ENCODE measurements at regions not wholly inside any gene's neighbourhood (a gene's known extent, or its start where the extent isn't known, plus 50 kb on each side); places are given as distances from the start of the nearest gene placed in this dataset.
"Not testable (repeated sequence)": the region's sequence is repeated elsewhere in the genome, so short reads cannot be mapped to it uniquely, and the experiment has no call there.

DNA sequence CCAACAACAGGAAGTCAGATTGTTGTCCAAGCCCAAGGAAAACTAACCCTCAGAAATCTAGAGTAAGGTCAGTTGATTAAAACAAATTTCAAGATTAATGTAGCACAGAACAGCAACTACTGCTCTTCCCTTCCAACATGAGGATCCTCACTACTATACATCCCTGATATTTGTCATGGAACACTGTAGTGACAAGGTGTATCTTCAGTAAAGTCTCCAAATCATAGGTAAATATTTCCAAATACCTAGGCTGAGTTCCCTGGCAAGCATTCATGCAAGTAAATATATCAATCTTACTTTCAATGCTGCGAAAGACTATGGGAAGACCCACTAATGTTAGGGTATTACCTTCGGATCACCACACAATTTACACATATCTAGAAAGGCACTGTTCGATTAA is 986.9 kb upstream of the ARRDC3 start:
- no peak for DNase-seq

DNA sequence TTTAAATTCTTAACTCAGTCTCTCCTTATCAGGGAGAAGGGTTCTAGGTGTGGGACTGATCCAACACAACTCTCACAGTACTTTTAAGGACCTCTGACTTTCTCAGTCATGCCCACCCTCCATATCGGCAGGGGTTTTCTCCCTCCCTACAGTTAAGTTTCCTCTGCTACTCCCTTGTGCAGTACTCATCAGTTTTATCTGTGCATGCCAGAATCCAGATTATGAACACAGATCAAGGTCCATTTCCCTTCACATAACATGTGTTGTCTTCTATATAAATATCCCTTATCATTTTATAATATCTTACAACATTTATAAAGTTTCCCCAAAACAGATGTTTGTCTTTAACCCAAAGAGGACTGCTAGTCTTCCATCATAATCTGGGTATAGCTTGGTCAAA is 986.5 kb upstream of the ARRDC3 start:
- no peak for DNase-seq

DNA sequence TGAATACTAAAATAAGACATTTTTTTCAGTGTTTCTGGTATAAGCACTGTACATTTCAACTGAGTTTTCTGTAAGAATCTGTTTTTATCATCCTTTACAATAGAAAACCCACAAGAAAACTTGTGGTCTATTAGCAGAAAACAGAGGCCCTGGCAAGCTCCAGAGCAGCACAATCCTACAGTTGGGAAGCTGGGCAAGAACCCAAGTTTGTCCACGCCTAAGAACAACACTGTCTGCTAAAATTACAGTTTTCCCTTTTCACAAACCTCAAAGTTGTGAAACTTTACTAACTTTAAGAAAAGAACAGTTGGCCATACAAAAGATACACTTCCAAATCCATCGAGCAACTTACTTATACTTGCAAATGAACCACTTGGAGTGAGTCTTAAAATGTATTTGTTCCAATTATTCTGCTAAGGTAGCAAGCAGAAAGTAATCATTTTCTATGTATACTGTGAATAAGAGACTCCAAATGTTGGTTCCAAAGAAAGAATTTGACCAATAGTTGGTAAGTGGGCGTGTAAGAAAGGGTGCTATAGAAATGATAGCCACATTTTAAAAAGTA is 982.0 kb upstream of the ARRDC3 start:
- peak; percentile 0 for DNase-seq

DNA sequence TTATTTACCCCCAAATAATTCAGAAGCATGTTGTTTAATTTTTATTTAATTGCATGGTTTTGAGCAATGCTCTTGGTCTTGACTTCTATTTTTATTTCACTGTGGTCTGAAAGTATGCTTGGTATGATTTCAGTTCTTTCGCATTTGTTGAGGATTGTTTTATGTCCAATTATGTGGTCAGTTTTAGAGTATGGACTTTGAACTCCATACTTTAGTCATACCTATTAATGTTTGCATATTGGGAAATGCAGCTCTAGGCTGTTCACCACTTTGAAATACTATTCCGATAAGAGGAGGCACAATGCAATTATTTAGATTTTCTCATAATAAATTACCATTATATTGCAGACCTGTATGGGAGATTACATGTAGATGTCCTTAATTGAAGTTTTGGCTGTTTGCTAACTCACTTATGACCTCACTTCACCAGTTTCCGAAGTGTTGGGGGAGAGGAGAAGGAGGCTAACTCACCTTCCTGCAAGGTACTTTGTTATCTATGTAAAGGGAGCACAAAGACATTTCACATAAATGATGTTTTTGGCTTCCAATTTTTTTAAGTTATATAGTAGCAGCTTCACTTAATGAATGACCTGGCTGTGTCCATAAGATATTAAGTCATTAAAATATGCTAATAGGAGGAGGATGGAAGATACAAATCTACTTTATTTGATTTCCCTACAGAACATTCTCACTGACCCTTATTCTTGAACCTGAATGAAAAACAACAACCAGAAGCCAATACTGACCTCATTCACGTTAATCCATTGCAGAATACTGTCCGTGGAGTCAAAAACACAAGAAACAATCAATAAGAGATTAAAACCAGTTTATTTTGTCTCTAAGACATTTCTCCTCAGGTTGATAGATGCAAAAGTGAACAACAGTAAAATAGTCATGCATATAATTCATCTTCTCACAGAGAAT is 970.3 kb upstream of the ARRDC3 start:
- no peak for DNase-seq

DNA sequence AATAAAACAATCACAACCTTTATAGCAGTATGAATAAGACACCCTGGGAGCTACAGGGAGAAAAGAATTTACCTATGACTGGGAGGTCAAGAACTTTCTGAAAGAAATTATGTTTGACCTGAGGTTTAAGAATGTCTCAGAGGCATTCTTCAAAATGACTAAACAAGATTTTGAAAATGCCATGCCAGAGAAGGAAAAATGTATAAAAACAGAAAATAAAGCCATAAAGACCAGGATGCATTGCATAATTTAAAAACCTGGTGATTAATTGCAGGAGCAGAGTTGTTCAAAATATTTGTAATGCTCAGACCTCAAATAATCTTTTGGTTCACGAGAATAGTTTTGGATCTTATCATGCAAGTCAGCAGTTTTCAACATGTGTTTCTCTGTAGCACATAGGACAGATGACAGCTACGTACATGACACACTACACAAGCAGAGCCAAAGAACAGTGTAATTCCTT is 954.7 kb upstream of the ARRDC3 start:
- DNase-seq: no peak

DNA sequence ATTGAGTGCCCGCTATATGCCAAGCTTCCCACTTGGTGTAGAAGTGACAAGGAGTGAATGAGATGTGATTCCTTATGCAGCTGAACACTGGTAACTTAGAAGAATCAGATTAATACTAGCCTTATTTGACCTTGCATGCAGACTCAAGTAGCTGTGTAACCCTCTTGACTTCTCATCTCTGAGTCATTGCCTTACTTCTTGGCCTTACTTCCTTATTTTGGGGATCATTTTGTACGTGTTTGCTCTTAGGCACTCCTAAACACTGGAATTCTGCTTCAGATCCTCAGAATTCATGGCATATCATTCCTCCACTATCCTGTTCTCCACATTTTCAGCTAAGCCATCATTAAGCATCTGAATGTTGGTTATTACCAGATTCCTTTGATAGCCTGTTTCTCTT is 948.9 kb upstream of the ARRDC3 start:
- no peak for DNase-seq

DNA sequence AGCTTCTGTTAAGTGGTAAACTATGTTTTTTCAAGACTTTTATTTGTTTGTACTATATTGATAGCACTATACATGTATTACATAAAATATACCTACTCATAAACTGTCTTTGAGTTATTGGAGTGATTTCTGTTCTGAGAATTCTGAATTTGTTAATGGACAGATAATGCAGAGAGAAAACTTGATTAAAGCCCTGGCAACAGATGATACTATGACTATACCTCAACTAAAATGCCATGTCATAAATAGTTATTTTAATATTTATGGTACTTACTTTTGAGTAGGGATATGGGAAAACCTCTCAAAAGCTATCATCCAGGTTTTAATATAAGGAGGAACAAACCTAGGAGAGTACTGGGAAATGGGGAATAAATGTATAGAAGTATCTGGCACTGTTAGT is 947.2 kb upstream of the ARRDC3 start:
- no peak for DNase-seq

DNA sequence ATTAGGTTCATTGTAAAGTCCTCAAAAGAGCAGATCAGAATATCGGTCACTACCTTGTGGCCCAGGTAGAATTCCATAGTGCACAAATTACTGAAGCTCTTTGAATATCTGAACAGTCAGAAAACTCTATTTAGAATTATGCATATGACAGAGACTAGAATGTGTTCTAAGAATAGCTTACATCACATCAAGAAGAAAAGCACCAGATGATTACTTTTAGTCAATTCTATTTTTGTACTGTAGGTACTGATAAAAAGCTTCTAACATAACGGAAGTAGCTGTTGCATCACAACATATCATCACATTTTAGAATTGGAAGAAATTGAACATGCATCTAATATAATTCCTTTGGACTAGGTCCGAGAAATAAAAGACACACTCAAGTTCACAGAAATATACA is 946.6 kb upstream of the ARRDC3 start:
- DNase-seq: no peak

DNA sequence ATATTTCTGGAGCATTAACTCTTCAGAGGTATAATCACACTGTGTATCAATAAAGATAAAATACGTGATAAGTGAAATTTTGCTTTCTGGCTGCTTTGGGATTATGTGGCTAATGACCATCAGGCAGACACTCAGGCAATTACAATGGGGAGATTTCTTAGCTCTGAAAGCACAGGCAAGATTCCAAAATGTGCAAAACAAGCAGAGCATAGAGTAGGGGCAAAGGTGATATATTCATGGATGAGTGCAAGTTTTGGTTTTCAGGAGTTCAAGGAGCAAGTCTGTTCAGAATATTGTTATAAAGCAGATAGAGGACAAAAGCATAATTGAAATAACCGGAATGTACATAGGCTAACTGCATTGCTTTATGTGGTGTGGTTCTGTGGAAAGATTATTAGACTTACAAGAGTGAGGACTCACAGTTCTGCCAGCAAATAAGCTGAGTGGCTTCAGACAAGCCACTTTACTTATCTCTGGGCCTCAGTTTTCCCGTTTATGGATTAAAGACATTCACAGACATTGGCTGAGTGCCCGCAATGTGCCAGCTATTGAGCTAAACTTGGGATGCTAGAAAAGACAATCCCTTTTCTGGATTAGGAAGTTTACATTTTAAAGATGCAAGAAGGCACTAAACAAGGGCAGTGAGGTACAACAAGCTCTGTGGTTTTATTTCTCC is 945.6 kb upstream of the ARRDC3 start:
- DNase-seq: no peak

DNA sequence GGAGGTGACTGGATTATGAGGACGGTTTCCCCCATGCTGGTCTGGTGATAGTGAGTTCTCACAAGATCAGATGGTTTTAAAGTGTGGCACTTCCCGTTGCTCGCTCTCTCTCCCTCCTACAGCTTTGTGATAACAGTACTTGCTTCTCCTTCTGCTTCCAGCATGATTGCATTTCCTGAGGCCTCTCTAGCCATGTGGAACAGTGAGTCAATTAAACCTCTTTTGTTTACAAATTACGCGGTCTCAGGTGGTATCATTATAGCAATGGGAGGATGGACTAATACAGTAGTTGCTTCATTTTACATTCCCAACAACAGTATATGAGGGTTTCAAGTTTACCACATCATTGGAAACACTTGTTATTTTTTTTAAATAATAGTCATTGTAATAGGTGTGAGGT is 937.3 kb upstream of the ARRDC3 start:
- no peak for DNase-seq

DNA sequence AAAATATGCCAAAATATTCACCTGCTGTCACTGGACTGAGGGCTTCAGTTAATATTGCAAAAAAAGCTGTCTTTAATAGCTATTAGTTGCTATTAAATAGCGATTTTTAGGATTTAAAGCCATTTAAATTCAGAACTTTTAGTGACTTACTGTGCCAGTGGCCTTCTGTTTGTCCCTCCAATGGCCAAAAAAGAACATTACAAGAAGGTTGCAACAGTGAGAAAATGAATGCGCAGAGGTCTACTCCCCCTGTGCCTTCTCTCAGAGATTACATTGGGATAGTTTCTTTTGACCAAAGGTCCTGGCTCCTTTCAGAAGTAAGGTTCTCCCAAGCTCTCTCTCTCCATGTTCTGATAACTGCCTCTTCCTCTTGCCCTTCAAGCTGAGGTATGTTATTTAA is 930.3 kb upstream of the ARRDC3 start:
- DNase-seq: no peak

DNA sequence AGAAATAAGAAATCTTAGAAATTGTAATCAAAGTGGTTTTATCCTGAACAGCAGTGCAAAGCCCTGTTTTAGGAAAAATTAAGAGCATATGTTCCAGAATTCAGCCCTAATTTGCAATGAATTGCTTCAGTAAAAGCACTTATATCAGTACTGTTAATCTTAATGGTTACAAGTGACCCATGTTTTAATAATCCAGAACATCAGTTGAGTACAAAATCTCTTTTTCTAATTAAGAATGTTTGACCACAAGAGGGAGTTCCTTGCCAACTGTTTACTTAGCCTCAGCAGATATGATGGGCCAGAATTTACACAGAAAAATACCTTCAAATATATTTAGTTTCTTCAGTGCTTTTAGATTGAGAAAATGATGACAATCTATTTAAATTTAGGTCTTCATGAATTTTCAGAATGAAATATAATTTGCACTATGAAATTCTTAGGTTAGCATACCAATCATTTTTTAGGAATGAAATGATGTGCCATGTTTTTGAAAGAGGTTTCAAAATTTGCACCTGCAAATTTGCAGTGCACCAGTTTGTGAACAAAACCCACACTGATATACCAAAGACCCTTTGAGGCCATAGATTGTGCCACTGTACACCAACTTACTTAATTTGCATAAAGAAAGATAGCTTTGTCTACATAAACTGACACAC is 926.3 kb upstream of the ARRDC3 start:
- DNase-seq: peak; percentile 22

DNA sequence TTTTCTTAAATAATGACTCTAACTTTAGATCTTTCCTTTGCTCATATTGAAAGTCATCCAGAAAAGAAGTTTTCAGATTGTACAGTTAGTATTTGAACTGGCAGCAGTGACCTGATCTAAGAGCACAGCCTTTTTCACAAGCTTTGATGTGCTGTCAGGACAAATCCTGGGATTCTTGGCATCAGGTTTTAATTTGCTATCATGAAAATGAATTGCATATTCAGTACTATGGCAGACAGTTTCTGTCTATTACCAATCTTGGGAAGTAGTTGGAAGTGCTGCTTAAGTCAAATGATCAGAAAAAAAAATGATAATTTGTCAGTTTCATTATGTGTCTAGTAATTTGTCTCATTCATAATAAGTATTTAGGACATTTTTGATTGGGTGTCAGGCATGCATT is 925.6 kb upstream of the ARRDC3 start:
- no peak for DNase-seq

DNA sequence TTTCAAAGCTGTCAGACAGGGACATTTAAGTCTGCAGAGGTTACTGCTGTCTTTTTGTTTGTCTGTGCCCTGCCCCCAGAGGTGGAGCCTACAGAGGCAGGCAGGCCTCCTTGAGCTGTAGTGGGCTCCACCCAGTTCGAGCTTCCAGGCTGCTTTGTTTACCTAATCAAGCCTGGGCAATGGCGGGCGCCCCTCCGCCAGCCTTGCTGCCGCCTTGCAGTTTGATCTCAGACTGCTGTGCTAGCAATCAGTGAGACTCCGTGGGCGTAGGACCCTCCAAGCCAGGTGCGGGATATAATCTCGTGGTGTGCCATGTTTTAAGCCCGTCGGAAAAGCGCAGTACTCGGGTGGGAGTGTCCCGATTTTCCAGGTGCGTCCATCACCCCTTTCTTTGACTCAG is 919.2 kb upstream of the ARRDC3 start:
- not testable (repeated sequence) for DNase-seq

DNA sequence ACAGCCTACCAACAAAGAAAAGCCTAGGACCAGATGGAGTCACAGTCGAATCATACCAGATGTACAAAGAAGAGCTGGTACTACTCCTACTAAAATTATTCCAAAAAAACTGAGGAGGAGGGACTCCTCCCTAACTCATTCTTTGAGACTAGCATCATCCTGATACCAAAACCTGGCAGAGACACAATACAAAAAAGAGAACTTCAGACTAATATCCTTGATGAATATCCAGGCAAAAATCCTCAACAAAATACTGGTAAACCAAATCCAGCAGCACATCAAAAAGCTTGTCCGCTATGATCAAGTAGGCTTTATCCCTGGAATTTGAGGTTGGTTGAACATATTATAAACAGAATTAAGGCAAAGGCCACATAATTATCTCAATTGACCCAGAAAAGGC is 900.4 kb upstream of the ARRDC3 start:
- no peak for DNase-seq

DNA sequence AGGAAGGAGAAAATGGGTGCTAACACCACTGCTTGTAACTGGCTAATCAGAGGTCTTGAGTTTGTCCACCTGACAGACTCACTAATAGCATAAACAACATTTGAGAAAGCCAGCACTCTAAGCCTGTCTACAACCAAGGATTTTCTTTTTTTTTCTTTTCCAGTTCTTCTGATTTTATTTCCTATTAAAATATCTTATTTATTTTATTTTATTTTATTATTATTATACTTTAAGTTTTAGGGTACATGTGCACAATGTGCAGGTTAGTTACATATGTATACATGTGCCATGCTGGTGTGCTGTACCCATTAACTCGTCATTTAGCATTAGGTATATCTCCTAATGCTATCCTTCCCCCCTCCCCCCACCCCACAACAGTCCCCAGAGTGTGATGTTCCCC is 888.6 kb upstream of the ARRDC3 start:
- not testable (repeated sequence) for DNase-seq

DNA sequence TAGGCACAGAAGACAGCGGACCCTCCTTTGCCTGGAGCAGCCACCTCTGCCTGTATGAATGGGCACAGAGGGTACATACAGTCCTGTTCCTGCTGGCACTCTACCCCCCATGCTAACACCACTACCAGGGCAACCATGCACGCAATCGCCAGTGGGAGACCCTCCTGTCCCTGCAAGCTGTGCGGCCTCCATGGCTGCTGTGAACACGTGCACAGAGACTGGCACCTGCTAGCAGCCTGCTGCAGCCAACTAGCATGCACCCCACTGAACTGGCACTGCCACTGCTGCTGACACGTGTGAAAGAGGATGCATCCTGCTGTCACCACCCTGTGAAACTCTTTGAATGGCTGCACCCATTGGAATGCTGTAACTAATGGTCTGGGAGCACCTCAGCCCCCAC is 885.2 kb upstream of the ARRDC3 start:
- no peak for DNase-seq

DNA sequence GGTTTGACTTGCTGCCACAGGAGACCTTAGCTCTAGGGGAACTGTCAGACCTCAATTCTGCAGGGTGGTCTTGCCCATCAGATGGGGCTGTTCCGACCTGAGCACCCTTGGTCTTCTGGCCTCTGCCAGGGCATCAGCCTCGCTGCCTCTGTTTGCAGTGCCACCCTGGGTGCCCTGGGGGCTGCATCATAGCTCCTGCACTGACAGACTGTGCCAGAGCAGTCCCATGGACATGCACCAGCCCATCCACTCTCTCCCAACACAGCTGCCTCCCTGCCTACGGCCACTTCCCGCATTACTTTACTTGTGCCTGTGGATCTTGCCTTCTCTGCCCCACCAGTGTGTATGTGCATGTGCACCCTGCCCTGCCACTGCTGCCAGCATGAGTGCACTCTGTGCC is 884.7 kb upstream of the ARRDC3 start:
- no peak for DNase-seq

DNA sequence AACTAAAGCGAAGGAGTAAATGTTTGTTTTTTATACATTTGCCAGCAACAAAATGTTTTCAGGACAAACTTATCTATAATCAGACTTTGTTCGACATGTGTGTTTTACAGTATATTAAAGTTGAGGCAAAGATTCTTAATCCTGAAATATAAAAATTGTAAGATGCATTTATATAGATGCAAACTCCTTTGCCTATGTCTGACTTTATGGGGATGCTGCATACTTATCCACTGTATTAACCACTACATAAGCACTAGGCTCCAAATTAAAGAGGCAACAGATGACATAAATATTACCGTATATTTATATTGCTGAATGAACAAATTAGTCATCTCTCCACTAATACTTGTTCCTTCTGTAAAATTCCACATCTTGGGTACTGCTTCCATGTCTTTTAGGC is 882.7 kb upstream of the ARRDC3 start:
- no peak for DNase-seq

DNA sequence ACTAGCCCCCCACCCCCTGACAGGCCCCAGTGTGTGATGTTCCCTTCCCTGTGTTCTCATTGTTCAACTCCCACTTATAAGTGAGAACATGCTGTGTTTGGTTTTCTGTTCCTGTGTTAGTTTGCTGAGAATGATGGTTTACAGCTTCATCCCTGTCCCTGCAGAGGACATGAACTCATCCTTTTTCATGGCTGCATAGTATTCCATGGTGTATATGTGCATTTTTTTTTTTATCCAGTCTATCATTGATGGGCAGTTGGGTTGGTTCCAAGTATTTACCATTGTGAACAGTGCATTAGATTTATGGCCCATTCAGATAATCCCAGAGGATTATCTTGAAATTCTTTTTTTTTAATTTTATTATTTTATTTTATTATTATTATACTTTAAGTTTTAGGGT is 872.5 kb upstream of the ARRDC3 start:
- not testable (repeated sequence) for DNase-seq

DNA sequence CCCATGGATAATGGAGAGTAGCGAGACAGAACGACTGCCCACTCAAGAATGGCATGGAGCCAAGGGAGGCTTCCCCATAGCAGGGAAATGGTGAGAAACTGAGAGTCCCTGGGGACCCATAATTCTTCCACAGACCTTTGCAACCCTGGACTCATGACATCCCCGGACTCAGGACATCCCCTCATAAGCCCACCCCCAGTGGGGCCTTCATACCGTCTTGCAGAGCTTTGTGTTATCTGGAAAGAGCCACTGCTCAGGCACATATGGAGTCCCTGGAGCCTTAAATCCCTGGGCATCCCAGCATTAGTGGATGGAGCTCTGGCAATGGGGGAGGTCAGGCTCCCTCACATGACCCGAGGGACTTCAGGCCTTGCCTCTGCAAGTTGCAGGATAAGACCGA is 865.4 kb upstream of the ARRDC3 start:
- DNase-seq: no peak

DNA sequence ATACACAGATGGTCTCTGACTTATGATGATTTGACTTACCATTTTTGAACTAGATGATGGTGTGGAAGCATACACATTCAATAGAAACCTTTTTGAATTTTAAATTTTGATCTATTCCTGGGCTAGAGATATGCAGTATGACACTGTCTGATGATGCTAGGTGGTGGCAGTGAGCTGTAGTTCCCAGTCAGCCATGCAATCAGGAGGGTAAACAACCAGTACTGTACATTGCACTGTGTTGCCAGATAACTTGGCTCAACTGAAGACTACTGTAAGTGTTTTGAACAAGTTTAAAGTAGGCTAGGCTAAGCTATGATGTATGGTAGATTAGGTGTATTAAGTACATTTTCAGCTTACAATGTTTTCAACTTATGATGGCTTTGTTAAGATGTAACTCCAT is 859.1 kb upstream of the ARRDC3 start:
- no peak for DNase-seq

DNA sequence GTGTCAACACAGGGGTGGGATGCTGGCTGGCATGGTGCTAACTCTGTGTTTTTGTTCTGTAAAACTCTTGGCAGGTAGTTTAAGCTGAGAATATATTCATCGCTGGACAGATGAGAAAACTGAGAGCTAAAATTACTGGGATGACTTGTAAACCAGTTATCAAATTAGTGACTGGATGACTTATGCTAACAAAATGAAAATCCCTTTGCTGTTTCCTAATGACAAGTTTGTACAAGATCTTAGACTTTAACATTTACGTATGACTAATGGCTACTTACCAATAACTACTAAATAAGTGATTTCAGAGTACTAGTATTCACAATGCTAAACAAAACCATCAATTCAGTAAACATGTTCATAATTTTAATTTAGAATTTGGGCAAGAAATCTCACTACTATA is 854.8 kb upstream of the ARRDC3 start:
- no peak for DNase-seq

DNA sequence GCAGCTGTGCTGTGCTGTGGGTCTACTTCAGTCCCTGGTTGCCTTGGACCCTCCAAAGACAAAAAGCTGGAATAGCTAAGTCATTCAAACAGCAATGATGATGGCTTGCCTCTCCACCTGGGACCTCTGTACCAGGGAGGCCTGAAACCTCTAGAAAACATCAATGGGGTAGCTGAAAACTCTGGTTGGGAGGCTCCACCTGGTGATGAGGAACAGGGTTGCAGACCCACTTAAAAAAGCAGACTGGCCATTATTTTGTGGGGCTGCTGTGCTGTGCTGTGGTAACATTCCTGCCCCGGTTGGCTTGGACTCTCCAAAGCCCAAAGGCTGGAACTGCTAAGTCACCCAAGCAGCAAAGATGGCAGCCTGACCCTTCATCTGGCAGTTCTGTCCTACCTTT is 839.3 kb upstream of the ARRDC3 start:
- DNase-seq: no peak
